HFF-Myc (cell line): ENCODE measurements at regions not wholly inside any gene's neighbourhood (a gene's known extent, or its start where the extent isn't known, plus 50 kb on each side); places are given as distances from the start of the nearest gene placed in this dataset.
"Not testable (repeated sequence)": the region's sequence is repeated elsewhere in the genome, so short reads cannot be mapped to it uniquely, and the experiment has no call there.

Experiments used
- DNase-seq: peaks from one replicate; pipeline ENCODE4 v3.0.0-alpha.2; 2011; ENCODE audit warnings: low read depth; ENCODE audit errors: extremely low read depth
- H3K4me3 ChIP-seq: replicated peaks from 2 replicates; pipeline ENCODE4 v1.5.1; 2011; ENCODE audit warnings: low read depth, mild to moderate bottlenecking, control low read depth, low read length
- TF ChIP-seq, protein P1 (sequence below): IDR thresholded peaks from 2 replicates; pipeline ENCODE4 v1.5.1; 2012; ENCODE audit warnings: mild to moderate bottlenecking, low read depth, low read length, control low read depth; ENCODE audit errors: missing control alignments

DNA sequence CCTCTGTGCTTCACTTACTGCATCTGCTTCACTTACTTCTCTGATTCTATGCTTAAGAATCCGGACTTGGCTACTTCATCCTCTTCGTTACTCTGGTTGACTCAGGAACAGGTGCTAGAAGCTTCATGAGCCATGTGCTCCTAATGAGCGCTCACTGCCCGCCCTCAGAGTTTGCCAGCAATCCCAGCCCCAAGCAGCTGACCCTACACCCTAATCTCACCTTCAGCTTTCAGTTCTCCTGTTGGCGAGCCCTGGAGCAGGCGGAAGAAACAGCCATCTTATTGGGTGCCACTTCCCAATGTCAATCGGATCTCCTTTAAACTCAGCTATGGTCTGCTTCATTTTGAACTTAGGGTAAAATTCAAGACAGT lies 61.3 kb downstream of the FOXA2 start:
- TF ChIP-seq, protein P1, sequence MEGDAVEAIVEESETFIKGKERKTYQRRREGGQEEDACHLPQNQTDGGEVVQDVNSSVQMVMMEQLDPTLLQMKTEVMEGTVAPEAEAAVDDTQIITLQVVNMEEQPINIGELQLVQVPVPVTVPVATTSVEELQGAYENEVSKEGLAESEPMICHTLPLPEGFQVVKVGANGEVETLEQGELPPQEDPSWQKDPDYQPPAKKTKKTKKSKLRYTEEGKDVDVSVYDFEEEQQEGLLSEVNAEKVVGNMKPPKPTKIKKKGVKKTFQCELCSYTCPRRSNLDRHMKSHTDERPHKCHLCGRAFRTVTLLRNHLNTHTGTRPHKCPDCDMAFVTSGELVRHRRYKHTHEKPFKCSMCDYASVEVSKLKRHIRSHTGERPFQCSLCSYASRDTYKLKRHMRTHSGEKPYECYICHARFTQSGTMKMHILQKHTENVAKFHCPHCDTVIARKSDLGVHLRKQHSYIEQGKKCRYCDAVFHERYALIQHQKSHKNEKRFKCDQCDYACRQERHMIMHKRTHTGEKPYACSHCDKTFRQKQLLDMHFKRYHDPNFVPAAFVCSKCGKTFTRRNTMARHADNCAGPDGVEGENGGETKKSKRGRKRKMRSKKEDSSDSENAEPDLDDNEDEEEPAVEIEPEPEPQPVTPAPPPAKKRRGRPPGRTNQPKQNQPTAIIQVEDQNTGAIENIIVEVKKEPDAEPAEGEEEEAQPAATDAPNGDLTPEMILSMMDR: no peak
- no peak for DNase-seq
- no peak overlapping the region for H3K4me3 ChIP-seq

- TF ChIP-seq, protein P1: no peak
- no peak for DNase-seq
- H3K4me3 ChIP-seq: no peak overlapping the region
These were observed 61.7 kb downstream of the FOXA2 start for GRCh38 chr20:22522701-22523100.

- not testable (repeated sequence) for DNase-seq, H3K4me3 ChIP-seq
These were observed 62.4 kb downstream of the FOXA2 start for GRCh38 chr20:22521940-22522339.

DNA sequence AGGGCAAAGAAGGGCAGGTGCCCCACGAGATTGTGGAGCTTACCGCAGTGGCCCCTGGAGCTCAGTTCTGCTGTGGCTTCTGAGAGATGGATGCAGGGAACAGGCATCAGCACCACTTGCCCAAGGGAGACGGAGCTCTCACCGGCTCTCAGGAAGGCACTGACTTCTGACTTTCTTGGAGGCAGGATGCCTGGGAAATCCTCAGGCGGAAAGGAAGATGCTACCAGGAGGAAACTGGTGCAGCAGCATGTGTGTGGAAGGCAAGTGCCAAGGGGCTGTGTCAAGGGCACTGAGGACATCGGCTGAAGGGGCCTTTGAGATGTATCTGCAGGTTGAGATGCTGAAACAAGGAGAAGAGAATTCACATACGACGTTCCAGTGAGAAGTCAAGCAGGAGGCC lies 64.0 kb downstream of the FOXA2 start:
- TF ChIP-seq, protein P1: no peak
- no peak for DNase-seq
- H3K4me3 ChIP-seq: no peak overlapping the region

DNA sequence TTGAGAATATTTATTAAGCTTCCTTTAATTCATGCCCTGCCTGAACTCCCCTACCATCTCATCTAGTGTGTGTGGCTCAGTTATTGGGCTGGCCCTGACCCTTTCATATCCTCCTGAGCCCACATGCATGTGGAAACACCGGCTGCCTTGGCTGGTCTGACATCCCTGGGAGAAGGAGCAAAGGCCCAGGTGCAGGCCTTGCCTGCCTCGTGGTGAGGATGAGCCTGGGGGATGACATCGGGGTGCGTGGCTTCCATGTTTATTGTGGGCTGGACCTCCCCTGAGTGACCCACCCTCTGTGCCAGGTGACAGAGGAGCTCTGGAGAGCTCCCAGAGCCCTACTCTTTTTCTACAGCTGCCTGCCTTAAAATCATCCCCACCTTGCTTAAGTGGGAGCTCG lies 69.1 kb downstream of the FOXA2 start:
- no peak overlapping the region for H3K4me3 ChIP-seq
- TF ChIP-seq, protein P1: no peak
- no peak for DNase-seq

GRCh38 chr20:22513574-22513973 lies 70.8 kb downstream of the FOXA2 start:
- no peak for DNase-seq
- TF ChIP-seq, protein P1: no peak
- no peak overlapping the region for H3K4me3 ChIP-seq

DNA sequence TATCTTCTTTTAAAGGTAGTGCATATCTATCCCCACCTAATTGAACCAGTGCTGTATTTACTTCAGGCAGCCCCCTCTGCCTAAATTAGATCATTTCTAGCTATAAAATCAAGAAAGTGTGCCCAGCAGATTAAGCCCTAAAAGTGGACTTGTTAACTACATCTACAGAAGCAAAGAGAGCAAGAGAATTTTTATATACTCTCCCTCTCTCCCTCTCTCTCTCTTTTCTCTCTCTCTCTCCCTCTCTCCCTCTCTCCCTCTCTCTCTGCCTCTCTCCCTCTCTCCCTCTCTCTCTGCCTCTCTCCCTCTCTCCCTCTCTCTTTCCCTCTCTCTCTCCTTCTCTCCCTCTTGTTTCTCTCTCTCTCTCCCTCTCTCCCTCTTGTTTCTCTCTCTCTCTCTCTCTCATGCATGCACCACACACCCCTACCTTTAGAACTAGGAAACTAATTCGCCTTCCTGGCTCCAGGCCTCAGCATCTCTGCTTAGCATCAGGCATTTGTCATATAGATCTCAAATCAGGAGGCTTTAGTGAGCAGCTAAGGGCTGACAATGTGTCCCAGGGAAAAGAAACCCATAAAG lies 71.4 kb downstream of the FOXA2 start:
- H3K4me3 ChIP-seq: no peak overlapping the region
- no peak for DNase-seq
- TF ChIP-seq, protein P1: no peak
